PC-3 (cell line): ENCODE measurements at regions not wholly inside any gene's neighbourhood (a gene's known extent, or its start where the extent isn't known, plus 50 kb on each side); places are given as distances from the start of the nearest gene placed in this dataset.

Experiments
- EZH2 ChIP-seq: fragments of 300-600 bp; sonication (generic); IDR thresholded peaks from one replicate; pipeline ENCODE4 v1.6.1; 2017; ENCODE audit warnings: antibody characterized with exemption, mild to moderate bottlenecking, low read length; ENCODE audit not compliant: unreplicated experiment
- TF ChIP-seq, protein P1 (sequence below): fragments of 300-600 bp; sonication (generic); conservative IDR thresholded peaks from 2 replicates; pipeline ENCODE4 v1.5.1; 2017; ENCODE audit warnings: antibody characterized with exemption, low read depth, mild to moderate bottlenecking, low read length

DNA sequence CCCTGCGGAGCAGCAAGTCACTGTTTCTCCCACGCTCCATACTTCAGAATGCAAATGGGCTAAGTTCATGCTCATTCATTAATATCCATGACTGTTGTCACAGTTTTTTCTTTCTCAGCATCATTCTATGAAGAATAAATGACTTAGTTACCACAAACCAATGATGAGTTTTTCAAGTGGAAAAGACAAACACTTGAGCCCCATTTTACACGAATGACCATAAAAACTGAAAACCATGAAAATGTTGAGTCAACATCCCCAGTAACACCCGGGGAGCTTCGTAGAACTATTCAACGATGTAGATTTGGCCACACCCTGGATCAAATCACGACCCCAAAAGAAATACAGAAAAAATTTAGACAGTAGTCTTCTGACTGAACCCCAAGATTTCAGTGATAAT, 99.8 kb upstream of the GJB6 start:
- TF ChIP-seq, protein P1, sequence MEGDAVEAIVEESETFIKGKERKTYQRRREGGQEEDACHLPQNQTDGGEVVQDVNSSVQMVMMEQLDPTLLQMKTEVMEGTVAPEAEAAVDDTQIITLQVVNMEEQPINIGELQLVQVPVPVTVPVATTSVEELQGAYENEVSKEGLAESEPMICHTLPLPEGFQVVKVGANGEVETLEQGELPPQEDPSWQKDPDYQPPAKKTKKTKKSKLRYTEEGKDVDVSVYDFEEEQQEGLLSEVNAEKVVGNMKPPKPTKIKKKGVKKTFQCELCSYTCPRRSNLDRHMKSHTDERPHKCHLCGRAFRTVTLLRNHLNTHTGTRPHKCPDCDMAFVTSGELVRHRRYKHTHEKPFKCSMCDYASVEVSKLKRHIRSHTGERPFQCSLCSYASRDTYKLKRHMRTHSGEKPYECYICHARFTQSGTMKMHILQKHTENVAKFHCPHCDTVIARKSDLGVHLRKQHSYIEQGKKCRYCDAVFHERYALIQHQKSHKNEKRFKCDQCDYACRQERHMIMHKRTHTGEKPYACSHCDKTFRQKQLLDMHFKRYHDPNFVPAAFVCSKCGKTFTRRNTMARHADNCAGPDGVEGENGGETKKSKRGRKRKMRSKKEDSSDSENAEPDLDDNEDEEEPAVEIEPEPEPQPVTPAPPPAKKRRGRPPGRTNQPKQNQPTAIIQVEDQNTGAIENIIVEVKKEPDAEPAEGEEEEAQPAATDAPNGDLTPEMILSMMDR: no peak
- no peak for TF ChIP-seq EZH2
